GM19397 (cell line): ENCODE measurements at regions not wholly inside any gene's neighbourhood (a gene's known extent, or its start where the extent isn't known, plus 50 kb on each side); places are given as distances from the start of the nearest gene placed in this dataset.
"Not testable (repeated sequence)": the region's sequence is repeated elsewhere in the genome, so short reads cannot be mapped to it uniquely, and the experiment has no call there.

Experiments used
- ATAC-seq: cut with Tn5 transposase; IDR thresholded peaks from one replicate; pipeline ENCODE4 v1.9.1; 2021; ENCODE audit warnings: mild to moderate bottlenecking, moderate library complexity; ENCODE audit not compliant: unreplicated experiment

- not testable (repeated sequence) for ATAC-seq
These were observed 51.0 kb downstream of the NPIPB11 start for GRCh38 chr16:29355339-29356059.

GRCh38 chr16:29354449-29354848 is 52.1 kb downstream of the NPIPB11 start:
- ATAC-seq, result not testable (repeated sequence)

DNA sequence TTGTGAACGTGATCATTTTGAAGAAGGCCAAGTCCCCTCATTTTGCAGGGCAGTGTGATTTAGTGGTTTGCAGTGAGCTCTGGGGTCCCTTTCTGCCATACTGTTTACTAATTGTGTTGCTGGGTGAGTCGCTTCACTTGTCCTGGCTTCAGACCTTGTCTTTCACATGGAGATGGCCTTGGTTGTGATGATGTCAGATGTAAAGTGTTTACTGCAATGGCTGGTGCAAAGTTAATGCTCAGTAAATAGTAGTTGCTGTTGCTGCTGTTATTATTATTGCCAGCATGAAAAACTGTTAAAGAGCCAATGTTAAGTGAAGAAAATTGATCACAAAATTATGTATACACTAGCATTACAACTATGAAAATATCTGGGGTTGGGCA is 53.9 kb downstream of the NPIPB11 start:
- ATAC-seq, result not testable (repeated sequence)

GRCh38 chr16:29351970-29352616 is 54.4 kb downstream of the NPIPB11 start:
- ATAC-seq, result not testable (repeated sequence)

DNA sequence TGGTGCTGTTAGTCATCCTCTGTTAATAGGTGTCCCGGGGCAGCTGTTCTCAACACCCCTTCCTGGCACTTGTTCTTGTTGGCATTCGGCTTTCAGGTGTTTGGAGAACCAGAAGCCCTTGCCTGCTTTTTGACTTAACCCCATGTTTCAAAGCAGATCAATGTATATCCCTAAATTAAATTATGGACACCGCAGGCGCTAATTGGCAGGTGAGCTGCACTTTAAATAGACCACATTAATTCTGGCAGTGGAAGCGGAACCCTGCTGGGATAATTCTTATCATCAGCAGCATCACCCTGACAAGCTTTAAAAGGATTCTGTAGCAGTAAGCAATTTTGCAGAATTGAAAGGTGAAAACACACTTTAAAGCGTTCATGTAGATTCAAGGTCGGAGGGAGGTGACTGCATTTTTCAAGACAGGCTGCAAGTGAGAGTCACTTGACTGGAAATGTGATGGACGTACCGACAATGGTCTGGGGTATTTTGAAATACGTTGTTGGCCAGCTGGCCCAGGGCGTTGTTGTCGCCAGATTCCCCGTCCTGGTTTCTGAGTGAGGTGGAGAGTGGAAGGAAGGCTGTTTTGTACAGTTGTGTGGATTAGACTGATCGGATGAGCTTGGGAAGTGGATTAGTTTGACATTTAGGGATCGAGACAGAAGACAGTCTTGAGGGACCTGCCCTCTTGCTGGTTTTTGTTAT is 55.1 kb downstream of the NPIPB11 start:
- ATAC-seq, result not testable (repeated sequence)

GRCh38 chr16:29349966-29350365 is 56.5 kb downstream of the NPIPB11 start:
- not testable (repeated sequence) for ATAC-seq

DNA sequence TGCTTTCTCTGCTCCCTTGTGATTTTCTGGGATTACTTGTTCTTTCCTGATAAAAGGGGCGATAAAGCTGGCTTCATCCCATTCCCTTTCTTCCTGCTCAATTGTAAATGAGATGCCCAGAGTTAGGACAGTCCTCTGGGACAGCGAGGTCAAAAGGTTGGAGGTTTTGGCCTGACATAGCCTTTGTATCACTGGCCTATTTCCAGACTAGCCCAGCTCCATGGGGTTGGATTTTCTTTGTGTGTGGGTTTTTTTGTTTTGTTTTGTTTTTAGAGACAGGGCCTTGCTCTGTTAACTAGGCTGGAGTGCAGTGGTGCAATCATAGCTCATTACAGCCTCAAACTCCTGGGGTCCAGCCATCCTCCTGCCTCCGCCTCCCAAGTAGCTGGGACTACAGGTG is 57.8 kb downstream of the NPIPB11 start:
- not testable (repeated sequence) for ATAC-seq

DNA sequence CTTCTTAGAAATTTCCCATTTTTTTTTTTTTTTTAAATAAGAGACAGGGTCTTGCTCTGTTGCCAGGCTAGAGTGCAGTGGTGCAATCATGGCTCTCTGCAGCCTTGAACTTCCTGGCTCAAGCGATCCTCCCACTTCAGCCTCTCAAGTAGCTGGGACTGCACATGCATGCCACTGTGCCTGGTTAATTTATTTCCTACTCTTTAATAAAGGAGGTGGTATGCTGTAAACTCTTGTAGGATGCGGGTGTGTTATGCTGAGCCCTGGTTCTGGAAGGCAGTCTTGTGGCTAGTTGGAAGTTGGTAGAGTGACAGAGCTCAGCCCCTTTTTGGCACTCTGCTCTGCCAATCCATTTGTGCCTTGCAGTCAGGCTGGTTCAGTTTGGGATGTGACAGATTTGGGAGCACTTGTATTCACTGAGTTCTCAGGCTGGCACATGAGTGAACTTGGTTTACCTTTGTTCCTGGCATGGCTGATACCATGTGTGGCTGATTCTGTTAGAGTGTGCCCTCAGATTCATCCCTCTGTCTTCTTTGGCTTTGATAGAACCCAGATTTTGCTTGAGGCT is 58.3 kb downstream of the NPIPB11 start:
- ATAC-seq, result not testable (repeated sequence)

GRCh38 chr16:29346796-29347580 is 59.5 kb downstream of the NPIPB11 start:
- not testable (repeated sequence) for ATAC-seq

- ATAC-seq, result not testable (repeated sequence)
These were observed 60.3 kb downstream of the NPIPB11 start for GRCh38 chr16:29346203-29346602.

- ATAC-seq, result not testable (repeated sequence)
These were observed 63.6 kb downstream of the NPIPB11 start for GRCh38 chr16:29342937-29343336.

- not testable (repeated sequence) for ATAC-seq
These were observed 65.6 kb downstream of the NPIPB11 start for GRCh38 chr16:29340779-29341438.

GRCh38 chr16:29340235-29340634 is 66.3 kb downstream of the NPIPB11 start:
- ATAC-seq, result not testable (repeated sequence)

GRCh38 chr16:29338821-29339700 is 67.5 kb downstream of the NPIPB11 start:
- ATAC-seq, result peak; percentile 73

GRCh38 chr16:29337385-29337901 is 69.1 kb downstream of the NPIPB11 start:
- not testable (repeated sequence) for ATAC-seq

DNA sequence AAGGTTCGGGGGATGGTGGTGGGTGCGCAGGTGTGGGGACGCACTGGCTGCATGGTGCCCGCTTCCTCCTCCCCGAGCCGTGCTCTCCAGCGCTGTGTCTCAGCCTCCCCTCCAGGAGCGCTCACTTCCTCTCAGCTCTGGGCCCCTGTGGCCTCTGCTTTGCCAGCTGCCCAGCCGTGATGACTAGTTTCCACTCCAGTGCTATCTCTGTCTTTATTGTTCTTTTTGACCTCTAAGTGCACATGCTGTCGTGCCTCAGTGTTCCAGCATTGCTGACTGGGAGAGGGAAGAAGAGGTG is 71.0 kb downstream of the NPIPB11 start:
- ATAC-seq, result not testable (repeated sequence)

- not testable (repeated sequence) for ATAC-seq
These were observed 71.5 kb downstream of the NPIPB11 start for GRCh38 chr16:29334776-29335548.

DNA sequence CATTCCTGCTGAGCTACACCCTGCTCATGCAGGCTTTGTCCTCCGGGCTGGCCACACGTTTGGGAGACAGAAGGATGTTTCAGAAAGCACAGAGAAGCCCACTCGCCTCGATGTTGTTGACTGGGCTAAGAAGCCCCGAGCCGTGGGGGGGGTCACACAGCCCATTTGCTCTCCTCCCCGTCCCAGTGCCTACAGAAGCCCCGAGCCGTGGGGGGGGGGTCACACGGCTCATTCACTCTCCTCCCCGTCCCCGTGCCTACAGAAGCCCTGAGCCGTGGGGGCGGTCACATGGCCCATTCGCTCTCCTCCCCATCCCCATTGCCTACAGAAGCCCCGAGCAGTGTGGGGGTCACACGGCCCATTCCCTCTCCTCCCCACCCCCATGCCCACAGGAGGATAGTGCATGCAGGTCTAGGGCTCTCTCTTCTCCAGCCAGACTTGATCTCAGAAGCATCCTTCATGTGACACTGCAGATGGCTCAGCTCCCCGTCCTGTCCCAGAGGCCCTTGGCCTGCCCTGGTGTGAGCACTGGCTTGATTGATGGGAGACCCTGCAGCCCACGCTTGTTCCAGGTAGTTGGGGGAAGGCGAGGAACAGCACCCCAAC is 72.9 kb downstream of the NPIPB11 start:
- ATAC-seq, result not testable (repeated sequence)
